GM19468 (cell line): ENCODE measurements at regions not wholly inside any gene's neighbourhood (a gene's known extent, or its start where the extent isn't known, plus 50 kb on each side); places are given as distances from the start of the nearest gene placed in this dataset.
A peak's percentile ranks its signal among the peaks of the same experiment; 100 is the strongest.

ENCODE experiments used
- ATAC-seq: cut with Tn5 transposase; IDR thresholded peaks from one replicate; pipeline ENCODE4 v1.9.1; 2021; ENCODE audit warnings: mild to moderate bottlenecking, moderate library complexity, moderate number of reproducible peaks; ENCODE audit not compliant: unreplicated experiment; ENCODE audit errors: extremely low read depth

DNA sequence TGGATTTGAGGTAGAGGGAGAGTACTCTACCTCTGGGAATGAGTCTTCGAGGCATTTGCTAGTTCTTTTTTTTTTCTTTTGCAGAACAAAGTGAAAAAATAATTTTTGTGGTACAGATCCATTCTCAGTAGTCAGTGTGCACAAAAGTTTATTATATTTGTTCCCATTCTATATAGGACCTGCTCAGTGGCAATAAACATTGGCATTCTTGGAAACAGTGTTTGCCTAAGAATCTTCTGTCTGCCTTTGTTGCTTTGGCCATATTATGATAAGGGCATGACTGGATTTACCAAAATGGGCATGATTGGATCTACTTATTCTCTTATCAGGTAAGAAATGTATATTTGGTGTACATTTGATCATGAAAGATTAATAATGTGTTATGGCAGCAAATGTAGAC is 583.3 kb downstream of the PLCL1 start:
- ATAC-seq: no peak

DNA sequence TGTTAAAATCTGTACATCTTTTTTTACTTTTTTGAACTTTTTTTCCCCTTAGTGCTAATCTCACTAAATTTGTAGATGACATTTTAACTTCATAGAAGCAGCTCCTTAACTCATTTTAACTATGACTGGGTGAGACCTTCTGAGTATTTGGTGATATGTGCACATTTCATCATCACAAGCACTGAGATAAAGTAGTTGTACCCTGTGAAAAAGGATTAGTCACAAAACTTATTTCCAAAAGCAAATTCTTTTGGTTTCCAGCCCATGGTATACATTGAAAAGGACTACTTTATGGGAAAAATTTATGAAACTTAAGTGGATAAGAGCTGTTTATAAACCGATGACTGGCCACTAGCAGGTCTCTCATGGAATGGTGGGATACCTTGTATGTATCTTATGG is 581.5 kb downstream of the PLCL1 start:
- ATAC-seq: no peak

DNA sequence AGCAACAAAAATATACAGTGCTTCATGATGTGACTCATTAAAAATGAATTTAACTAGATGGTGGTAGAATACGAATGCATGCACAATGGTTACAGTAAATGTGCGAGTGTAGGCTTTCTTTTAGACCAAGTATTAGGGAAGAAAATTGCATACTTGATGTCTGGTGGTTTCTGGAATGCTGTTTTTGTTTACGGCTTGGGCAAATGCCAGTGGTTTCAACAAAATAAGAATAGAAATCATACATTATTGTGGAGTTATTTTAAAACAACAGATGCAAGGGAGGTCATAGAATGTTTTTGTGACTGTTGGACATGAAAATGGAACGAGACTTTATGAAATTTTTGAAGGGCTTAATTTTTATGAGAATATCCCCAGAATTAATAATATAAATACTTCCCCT is 580.9 kb downstream of the PLCL1 start:
- no peak for ATAC-seq

DNA sequence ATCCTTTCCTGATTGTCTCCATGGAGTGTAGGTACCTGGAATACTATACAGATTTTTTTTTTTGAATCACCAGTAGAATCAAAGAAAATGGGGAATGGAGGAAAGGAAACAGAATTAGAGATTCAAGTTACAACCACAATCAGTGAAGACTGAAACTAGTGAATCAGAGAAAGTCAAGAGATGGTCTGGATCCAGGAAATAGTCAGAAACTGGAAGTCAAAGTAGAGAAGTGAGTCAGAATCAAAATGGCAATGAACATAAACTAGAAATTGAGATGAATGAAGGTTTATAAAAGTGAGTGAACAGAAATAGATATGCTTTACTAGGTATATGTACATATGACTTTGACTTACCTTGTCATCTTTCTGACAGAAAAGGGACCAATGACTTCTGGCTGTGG is 579.0 kb downstream of the PLCL1 start:
- ATAC-seq: no peak

DNA sequence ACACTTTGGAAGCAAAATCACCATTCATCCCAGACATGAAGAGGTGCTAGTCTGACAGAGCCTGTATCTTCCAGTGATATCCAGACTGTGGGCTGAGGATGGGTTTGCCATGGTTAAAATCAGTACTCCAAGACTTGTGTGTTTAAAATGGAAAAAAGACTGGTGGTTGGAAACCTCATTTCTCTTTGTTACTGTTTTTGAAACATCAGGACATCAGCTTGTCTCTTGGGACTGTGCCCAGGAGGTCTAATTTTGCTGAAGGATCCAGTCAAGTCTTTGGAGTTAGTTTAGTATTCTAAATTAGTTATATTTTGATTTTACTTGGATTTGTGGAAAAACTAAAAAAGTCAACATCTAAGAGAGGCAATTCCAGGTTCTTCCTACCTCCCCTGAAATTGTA is 578.4 kb downstream of the PLCL1 start:
- no peak for ATAC-seq

DNA sequence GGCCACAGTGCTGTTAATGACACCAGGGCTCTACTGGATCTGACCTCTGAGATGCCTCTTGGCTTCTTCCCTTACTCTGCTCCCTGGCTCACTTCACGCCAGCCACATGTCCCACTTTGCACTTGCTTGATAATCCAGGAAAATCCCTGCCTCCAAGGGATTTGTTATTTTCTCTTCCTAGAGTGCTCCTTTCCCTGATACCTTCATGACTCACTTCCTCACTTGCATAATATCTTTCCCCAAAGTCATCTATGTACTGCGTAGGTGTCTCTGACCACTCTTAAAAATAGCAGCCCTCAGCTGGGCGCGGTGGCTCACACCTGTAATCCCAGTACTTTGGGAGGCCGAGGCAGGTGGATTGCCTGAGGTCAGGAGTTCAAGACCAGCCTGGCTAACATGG is 572.3 kb downstream of the PLCL1 start:
- no peak for ATAC-seq

DNA sequence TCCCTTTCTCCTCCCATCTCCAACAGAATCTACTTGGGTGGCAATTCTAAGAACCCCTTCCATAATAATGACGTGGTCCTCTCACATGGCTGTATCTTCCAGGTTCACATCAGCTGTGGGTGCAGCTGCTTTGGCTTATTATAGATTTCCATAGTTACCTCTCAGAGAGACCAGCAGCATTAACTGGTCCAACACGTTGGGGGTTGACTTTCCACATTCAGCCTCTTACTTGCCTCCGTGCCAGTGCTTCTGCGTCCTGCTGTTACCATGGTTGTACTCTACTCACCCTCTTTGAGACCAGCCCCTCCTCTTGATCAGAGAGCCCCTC is 570.7 kb downstream of the PLCL1 start:
- no peak for ATAC-seq

DNA sequence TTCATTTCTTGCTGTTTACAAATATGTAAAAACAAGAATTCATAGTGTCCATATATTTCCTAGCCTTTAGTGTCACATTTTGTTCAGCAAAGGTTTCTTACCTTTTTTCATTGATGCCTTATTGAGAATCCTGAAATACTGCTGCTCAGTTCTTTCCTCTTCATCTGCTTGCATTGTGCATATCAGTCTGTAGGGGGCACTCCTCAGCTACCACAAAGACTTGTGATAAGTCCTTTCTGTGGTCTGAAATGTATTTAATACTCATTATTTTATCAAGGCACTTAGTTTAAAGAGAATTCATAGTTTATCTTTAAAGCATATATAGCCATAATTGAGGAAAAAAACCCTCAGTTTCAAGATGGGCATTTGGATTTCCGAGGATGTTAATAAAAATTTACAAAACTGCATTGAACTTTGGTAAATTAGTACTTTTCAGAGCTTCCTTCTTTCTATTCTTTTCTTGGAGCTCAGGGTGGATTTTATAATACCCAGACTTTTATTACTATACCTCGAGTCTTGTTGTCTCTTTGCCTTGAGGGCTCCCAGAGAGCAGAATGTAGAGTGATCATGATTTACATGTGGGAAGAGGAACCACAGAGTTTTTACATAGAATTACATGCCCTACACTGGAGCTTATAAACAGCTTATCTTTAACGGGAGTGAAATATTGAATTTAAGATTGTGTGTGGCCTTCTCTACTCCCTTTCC is 570.1 kb downstream of the PLCL1 start:
- ATAC-seq: no peak

DNA sequence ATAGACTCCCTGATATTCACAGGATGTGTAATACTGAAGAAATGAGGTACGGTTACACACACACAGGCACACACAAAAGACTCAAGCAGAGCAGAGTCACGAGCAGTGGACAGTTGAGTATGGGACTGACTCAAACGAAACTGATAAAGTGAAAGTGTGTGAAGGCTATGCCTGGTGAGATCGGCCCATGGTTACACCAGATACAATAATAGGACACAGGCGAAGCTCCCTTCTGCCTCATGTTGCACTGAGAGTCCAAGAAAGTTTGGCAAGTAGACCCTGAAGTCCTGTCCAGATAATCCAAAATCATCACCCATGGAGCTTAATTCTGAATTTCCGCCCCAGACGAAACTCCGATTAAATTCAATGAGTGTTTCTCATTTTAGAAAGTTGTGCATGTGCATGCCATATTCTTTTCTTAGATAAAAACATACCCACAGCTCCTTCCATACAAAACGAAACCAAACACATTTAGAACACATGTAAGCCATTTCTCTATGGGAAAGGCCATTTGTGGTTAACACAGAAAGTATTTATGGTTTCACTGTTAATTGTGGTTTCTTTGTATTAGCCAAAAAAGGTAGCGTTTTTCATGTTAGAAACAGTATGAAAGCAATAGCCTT is 567.6 kb downstream of the PLCL1 start:
- ATAC-seq: peak; percentile 98

DNA sequence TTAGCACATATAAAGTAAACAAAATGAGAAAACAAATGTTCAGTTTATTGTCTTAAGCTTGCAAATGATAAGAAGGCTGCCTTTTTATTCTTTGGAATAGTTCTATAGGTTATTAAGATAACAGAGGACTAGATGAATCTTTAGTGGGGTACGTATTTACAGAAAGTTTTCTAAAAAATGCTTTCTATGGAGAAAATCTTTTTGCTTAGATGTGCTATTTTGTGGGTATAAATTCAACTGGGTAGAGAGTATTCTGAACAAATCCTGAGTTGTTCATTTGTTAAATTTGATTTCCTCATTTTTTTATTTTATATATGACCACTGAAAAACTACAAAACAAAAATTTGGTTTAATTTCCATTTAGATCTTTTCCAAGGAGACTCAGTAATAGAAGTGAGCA is 566.9 kb downstream of the PLCL1 start:
- ATAC-seq: no peak

DNA sequence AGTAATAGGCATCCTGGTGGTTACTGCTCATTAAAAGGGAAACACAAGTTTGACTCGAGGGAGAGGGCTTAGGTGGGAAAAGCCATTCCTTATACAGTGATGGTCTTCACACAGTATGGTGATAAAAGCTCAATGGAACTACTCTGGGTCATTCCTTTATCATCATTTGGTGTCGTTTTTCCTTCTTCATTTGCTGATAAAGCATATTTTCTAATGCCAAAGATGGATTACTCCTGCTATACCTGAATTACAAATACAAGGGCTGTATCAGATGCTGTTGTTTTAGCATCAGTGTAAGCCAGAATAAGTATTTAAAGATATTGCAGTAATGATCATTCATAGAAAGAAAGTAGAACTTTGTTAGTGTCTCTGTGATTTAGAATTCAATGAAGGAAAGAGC is 563.7 kb downstream of the PLCL1 start:
- no peak for ATAC-seq

DNA sequence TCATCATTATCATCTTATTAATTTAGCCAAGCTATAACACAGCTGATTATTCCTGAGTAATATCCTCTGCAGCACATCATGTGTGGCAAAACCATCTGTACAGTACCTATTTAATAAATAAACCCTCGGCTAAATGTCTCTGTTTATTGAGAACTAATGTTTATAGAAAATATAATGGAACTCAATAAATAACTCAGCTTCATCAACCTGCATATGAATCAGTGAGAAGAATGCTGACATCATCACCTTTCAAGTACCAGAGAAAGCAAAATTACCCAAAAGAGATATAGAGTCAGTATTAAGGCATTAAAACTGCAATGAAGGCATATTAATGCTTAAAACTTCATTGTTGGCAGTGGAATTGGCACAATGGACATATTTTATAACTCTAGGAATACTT is 558.3 kb downstream of the PLCL1 start:
- no peak for ATAC-seq

DNA sequence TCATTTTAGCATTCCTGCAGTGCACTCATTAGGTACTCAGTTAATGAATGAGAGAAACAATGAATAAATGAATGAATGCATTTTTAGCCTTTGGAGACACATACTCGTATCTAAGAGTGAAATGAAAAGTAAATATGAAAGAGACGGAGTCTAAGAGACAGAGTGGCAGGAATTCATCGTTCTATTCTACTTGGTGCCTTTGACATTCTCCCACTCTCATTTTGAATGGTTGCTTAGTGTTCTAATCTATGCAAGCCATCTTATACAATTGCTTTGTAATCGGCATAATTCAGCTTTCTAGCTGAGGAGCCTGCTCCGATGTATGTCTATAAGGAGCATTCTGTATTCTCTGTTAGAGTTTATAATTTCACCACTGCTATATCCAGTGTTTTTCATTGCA is 554.9 kb downstream of the PLCL1 start:
- ATAC-seq: no peak

DNA sequence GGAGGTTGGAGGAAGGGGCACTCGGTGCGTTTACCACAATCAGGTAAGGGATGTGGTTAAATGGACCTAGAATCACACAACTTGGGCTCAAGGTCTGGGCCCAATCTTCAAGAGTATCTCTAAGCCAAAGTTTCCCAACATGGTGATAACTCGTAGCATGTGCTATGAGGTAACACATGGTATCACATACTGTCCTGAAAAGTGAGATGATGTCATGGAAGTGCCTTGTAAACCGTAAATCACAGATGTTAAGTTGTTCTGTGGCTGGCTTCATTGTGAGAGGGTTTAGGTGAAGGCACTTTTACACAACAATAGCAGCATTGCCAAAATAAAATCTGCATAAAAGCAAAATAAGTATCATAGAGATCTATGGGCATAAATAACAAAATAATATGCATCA is 551.8 kb downstream of the PLCL1 start:
- ATAC-seq: no peak

DNA sequence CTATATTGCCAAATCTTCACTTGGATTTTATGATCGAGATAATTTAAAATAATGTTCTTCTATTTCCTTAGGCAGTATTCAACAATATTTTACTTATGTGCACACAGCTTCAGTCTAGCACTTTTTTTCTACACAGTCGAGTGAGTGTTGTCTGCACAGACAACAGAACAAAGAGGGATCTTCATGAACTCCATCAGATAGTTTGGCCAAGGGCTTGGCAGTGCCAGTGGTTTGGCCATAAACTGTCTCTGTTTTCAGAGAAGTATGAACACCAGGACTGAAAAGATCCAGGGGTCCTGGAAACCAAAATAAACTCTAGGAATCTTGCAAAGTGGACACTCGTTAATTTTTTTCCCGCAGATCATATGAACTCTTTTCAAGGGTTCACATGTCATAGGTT is 547.3 kb downstream of the PLCL1 start:
- no peak for ATAC-seq

DNA sequence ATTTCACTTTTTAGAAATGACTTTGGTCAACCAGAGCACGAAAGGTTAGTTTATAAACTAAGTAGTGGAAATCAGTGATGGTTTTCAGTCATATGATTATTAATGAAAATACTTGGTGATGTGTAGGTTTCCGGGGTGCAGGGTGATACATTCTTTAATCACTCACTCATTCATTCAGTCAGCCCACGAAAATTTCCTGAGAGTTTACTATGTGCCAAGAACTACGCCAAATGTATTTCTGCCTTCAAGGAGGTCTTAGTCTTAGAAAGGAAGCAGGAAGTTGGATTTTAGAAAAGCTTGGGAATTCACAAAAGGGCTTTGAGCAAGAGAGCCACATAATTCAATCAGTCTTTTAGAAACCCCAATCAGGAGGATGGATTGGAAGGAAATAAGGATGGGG is 543.6 kb downstream of the PLCL1 start:
- ATAC-seq: no peak

DNA sequence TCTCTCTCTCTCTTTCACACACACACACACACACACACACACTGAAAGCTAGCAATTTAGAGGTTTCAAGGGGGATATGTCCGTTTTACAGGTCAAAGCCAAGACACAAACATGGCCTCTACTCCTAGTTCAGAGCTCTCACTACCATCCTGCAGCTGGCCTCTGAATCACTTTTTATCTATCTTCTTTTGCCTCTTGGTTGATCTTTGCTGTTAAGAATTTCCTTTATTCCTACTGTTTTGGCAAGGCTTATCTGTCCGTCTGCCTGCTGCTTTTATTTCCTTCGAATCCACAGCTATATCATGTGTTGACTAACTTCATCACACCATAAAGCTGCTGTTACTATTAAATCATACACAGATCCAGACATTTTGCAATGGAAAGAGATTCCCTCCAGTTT is 543.0 kb downstream of the PLCL1 start:
- ATAC-seq: no peak

DNA sequence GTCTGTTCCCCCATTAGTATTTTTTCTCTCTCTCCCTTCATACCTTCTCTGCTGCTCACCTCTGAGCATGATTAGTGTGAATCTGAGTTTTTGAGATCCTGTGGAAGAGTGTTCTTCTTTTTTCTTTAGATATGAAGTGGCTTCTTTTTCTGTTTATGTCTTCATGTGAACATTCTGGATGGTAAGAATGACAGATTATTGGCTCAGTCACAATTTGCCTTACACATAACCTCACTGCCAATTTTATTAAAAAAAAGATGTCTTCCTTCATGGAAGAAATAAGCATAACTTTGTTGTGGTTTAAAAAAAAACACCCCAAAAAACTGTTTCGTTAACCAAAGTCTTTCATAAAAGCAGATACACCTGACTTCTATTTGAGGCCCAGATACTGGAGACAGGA is 539.1 kb downstream of the PLCL1 start:
- ATAC-seq: no peak

DNA sequence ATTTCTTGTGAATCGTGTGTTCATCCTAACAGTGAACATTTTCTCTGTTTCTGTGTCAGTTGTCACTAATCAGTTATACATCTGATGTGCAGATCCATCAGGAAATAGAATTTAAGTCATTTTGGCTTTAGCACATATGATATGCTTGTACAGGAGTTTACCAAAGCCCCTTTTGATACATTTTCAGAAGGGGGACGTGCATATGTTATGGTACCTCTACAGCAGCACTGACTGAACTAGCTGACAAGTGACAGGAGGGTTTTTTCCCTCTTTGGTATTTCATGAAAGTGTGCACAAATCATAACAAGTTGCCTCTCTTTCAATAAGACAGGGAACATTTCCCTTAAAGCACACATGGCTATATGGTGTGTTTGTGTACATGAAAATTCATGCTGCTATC is 536.5 kb downstream of the PLCL1 start:
- ATAC-seq: no peak

DNA sequence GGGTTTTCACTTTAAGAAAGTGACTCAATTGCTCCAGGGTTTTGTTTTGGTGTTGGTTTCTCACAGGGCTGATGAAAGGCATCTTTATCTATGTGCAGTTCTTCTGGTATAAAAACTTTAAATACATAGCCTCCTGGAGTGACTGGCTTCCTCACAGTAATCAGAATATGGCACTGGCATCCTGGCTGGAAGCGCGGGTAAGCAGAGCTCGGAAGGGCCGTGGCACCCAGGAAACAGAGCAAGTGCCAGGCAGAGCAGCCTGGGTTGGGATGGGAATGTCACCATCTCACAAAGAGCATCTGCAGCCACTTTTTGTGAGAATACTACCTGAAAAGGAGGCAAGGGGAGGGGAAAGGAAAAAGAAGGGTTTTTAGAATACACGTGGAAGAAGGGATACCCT is 534.7 kb downstream of the PLCL1 start:
- no peak for ATAC-seq

DNA sequence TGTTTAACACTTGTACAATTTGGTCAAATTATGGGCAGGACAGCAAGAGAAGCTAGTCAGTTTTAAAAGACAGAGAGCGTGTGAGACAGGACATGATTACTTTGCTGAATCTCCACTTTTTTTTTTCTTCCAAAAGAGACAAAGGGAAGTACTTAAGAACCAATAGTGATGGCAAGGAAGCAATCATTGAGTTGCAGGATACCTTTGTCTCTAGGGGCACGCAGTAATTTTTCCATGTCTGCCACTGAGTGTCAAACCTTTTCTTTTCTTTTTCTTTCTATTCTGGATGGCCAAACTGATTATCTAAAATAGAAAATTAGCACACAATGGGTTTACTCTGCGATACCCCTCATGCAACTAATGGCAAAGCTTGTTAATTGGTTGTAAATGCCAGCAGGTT is 533.0 kb downstream of the PLCL1 start:
- ATAC-seq: no peak

DNA sequence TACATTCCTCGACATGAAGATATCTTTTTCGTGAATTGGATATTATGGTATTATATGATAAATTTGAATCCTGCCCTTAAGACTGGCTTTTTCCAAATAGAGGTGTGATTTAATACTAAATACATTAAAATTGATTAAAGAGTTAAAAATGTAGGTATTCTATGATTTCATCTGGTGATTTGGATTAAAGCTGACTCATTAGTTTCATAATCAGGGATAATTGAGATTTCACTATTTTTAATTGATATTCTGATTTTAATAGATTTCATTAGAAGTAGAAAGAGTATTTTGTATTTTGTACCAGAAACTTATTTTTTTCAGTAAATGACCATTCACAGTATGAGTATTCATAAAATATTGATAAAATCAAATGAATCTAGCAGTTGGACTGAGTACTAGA is 524.1 kb downstream of the PLCL1 start:
- no peak for ATAC-seq

DNA sequence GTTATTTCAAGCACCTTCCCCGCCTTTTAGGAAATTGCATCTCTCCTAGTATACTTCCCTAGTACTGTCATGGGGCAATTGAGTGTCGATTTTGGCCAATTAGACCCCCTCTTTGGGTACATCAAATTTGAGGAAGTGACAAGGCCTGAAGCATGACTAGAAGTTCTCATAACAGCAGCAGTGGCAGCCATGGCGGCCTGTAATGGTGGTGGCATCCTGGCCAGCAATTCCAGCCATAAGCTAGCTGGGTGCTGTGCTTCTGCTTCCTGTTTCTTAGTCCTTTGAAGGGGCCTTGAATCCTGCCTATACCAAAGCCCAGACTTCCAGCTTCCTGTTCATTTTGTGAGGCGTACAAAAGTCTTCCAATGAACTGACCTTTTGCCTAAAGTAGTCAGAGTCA is 523.1 kb downstream of the PLCL1 start:
- no peak for ATAC-seq
